ELR (cell line): ENCODE measurements at regions not wholly inside any gene's neighbourhood (a gene's known extent, or its start where the extent isn't known, plus 50 kb on each side); places are given as distances from the start of the nearest gene placed in this dataset.
"Not testable (repeated sequence)": the region's sequence is repeated elsewhere in the genome, so short reads cannot be mapped to it uniquely, and the experiment has no call there.

Experiments
- DNase-seq: peaks from one replicate; pipeline ENCODE4 v3.0.0-alpha.2; 2015; ENCODE audit warnings: low read depth

DNA sequence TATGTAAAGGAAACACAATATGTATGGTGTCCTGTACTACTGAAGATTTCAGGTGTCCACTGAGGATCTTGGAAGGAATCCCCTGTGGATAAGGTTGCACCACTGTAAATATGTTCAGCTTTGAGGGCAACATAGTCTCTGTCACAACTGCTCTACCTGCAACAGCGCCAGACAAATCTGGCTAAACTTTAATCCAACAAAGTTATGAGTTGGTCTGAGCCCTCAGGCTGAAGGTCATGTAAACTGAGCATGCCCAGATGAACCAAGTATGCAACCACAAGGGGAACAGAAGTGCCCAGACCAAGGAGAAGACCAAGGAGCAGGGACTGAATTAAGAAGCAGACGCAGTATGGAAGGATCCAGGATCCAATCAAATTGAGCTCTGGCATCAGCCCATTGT lies 135.0 kb upstream of the ZNF658 start:
- DNase-seq: not testable (repeated sequence)

DNA sequence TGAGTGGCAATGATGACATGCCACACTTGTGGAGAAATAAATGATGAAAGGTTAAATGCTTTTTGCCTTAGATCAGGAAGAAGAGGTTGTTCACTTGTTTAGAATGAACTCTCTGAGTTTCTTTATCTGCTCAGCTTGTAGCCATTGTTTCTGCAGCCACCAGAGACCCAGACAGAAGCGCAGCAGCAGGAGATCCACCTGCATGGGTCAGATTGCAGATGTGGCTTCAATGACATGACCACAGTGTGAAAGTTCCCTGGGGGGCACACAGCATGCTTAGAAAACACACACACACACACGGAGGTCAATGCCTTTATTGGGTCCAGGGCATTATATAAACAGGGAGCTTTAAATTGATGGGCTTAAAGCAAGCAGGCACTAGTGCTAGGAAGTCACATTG lies 129.0 kb upstream of the ZNF658 start:
- not testable (repeated sequence) for DNase-seq

- not testable (repeated sequence) for DNase-seq
Observed at GRCh38 chr9:66774618-66775017, 125.9 kb upstream of the ZNF658 start.

DNA sequence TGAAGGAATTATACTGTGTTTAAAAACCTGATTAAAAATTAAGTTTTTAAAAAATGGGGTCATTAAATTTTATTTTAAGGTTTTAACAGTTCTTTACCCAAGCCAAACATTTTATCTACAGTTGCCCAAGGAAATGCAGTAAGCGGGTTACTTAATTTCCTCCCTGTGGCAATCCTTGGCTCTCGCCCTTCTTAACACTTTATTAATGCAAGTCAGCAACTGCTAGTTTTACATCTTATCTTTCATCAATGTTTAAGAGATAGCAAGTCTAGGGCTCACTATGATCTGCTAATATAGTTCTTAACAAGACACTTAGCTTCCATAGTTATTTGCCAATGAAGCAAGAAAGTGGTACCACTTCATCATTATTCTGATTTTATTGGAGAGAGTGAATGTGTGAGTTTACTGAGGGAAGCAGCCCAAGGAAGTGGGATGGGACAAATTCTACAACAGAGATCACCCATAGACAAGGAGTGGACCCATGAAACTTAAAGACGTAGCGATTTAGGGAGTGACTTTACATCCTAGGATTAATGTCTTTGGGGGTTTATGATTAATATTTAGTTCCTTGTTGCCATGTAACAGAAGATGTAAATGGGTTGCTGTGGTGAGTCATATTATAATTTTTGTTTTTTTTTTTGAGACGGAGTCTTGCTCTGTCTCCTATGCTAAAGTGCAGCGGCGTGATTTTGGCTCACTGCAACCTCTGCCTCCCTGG lies 120.4 kb upstream of the ZNF658 start:
- not testable (repeated sequence) for DNase-seq

GRCh38 chr9:66781240-66781639 lies 119.3 kb upstream of the ZNF658 start:
- DNase-seq: not testable (repeated sequence)

- DNase-seq: not testable (repeated sequence)
Observed at GRCh38 chr9:66782010-66782409, 118.5 kb upstream of the ZNF658 start.

DNA sequence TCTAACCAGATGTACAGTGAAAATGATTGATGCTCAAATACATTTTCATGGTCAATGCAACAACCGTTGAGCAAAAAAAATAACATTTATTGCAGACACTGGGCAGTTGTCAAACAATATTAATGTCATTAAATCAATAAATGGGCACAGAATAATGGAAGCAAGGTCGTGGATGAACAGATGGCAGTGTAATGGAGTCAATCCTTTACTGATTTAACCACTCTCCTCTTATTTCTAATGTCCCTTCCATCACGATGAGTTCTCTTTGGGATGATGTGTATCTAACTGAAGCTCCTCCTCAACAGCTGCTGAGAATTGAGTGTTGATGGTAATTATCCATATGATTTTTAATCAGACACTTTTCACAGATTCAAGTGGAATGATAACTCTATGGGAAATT lies 114.9 kb upstream of the ZNF658 start:
- not testable (repeated sequence) for DNase-seq

DNA sequence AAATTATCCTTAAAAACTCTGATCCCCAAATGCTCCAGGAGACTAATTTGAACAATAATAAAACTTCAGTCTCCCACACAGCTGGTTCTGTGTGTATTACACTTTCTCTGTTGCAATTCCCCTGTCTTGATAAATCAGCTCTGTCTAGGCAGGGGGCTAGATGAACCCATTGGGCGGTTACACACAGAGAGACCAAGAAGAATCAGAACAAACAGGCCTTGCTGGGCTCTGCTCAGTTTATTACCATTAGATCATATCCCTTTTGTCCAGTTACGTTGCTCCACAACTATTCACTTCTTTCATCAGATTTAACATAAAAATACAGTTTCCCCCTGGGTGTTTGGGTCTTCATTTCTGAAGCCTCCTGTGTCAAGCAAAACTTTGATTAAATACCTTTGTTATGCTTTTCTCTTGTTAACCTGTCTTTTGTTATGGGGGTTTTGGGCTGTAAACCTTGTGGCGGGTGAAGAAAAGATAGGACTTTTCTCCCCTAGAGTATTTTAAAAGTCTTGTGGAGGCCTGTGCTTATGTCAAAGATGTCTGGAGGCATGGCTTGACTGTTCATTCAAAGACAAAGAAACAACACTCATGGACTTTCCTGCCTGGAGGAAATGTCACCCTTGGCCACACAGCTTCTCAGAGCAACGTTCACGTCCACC lies 109.3 kb upstream of the ZNF658 start:
- not testable (repeated sequence) for DNase-seq

GRCh38 chr9:66794769-66795168 lies 105.8 kb upstream of the ZNF658 start:
- DNase-seq: not testable (repeated sequence)

- DNase-seq: not testable (repeated sequence)
Observed at GRCh38 chr9:66795723-66796503, 104.6 kb upstream of the ZNF658 start.

DNA sequence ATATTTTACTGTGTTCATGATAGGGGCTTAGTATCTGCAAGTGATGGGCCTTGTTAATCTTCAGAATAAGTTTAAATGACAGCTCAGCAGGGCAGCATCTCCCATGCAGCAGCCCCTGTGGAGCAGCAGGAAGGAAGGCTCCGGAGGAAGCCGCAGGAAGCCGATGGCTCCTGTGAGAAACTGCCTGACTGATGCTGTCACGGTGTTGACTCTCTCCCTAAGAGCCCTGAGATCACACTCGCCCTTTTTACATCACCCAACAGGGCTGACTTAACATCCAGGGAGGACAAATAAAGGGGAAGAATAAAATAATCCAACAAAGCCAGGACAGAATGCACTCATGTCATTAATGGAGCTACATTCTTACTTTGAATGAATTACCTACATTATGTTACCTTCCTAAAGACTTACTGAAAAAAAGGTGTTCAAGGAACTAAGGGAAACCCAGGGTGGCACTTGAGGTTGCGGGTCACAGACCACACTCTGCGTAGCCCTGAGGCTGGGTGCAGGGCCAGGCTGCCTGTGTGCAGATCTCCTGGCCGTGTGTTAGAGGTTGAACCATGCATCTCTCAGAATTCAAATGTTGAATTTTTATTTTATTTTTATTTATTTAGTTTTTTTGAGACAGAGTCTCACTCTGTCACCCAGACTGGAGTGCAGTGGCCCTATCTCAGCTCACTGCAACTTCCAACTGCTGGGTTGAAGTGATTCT lies 102.5 kb upstream of the ZNF658 start:
- peak; percentile 20 for DNase-seq

- not testable (repeated sequence) for DNase-seq
Observed at GRCh38 chr9:66803619-66804018, 96.9 kb upstream of the ZNF658 start.

GRCh38 chr9:66810247-66810646 lies 90.3 kb upstream of the ZNF658 start:
- DNase-seq: not testable (repeated sequence)

DNA sequence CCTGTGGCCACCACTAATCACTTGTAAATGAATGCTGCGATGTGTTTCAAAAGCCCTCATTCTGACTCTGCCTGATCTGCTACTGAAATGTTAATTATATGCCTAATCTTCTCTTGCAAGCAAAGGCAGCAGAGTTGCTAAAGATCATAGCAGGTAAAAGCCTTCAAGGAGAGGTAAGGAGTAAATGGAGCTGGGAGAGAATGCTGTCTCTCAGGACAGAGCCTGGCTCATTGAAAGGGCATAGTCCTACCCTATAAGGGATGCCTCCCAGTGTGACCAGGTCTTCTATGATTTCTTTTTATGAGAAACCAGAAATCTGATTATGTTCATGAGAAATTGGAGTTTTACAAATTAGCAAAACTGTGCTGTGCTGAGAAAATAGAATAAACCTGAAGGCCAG lies 88.2 kb upstream of the ZNF658 start:
- DNase-seq: not testable (repeated sequence)

- not testable (repeated sequence) for DNase-seq
Observed at GRCh38 chr9:66812967-66813366, 87.6 kb upstream of the ZNF658 start.

- not testable (repeated sequence) for DNase-seq
Observed at GRCh38 chr9:66814038-66814437, 86.5 kb upstream of the ZNF658 start.

- DNase-seq: not testable (repeated sequence)
Observed at GRCh38 chr9:66819510-66819909, 81.0 kb upstream of the ZNF658 start.

DNA sequence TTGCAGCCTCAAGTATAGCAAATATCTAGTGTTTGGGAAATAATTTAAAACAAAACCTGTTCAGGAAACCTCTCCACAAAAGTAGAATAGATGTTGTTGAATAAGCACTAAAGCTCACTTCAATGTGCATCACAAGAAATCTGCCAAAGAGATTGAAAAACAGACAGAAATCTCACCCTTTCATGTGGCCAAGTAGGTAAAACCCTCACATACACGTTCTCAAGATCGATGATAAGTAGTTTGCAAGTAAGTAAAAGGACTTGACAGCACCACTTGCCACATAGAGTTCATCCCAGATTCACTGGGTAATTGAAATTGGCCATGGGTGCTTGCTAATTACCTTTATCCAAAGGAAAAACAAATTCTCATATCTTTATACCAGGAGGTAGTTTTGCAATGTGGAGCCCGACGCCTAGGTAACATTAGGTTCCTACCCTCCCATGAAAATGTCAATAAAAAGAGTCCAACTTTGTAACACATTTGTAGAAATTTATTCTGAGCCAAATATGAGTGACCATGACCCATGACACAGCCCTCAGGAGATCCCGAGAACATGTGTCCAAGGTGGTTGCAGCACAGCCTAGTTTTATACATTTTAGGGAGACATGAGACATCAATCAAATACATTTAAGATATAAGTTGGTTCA lies 80.4 kb upstream of the ZNF658 start:
- not testable (repeated sequence) for DNase-seq

DNA sequence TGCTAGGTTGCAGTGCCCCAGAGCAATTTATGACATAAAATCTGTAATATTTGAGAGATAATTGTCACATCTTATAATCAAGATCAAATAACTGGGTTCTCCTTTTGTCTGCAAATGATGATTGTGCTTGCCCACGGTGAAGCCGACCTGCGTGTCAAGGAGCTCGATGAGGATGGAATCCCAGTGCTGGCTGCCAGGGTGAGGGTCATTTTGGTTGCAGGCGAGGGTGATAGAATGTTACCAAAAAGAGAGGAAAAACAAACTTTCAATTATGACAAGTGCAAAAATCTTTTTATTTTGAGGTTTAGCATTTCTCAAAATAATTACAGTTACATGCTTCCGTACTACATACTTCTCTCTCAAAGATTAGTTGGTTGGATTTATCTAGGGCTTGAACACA lies 76.4 kb upstream of the ZNF658 start:
- DNase-seq: not testable (repeated sequence)

DNA sequence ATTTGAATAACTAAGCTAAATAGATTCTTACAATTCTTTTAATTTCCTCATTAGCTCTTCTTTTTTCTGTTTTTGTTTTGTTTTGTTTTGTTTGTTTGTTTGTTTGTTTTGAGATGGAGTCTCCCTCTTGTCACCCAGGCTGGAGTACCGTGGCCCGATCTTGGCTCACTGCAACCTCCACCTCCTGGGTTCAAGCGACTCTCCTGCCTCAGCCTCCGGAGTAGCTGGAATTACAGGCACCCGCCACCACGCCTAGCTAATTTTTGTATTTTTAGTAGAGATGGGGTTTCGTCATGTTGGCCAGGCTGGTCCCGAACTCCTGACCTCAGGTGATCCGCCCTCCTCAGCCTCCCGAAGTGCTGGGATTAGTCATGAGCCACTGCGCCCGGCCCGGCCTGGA lies 70.7 kb upstream of the ZNF658 start:
- DNase-seq: not testable (repeated sequence)

- not testable (repeated sequence) for DNase-seq
Observed at GRCh38 chr9:66830777-66831497, 69.6 kb upstream of the ZNF658 start.
